DOHH2 (cell line): ENCODE measurements at regions not wholly inside any gene's neighbourhood (a gene's known extent, or its start where the extent isn't known, plus 50 kb on each side); places are given as distances from the start of the nearest gene placed in this dataset.

Experiments
- EZH2phosphoT487 ChIP-seq: fragments of 200-600 bp; sonication (generic); IDR thresholded peaks from 2 replicates; pipeline ENCODE4 v1.6.1; 2017; ENCODE audit warnings: borderline replicate concordance, mild to moderate bottlenecking, antibody characterized with exemption, low read length, moderate library complexity, mixed read lengths
- TF ChIP-seq, protein P1 (sequence below): fragments of 200-600 bp; sonication (generic); IDR thresholded peaks from one replicate; pipeline ENCODE4 v1.5.1; 2014; ENCODE audit warnings: antibody characterized with exemption, mild to moderate bottlenecking, low read depth, low read length; ENCODE audit not compliant: poor library complexity, severe bottlenecking

DNA sequence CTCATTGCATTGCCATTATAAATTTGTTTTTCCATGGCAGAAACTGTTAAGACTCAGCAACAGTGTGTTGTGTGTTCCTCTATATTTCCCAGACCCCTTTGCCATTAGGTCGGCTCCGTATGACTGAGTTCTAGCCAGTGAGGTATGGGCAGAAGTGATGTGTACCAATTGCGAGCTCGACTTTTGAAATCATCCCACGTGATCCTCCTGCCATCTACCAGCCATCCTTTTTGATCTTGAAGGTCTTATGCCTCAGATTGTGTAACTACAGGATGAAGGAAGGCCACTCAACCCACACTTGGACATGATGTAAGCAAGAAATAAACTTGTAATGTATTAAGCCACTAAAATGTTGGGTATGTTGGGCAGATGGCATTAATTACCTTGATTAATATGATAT, 562.3 kb downstream of the PDCD6IP start:
- TF ChIP-seq, protein P1, sequence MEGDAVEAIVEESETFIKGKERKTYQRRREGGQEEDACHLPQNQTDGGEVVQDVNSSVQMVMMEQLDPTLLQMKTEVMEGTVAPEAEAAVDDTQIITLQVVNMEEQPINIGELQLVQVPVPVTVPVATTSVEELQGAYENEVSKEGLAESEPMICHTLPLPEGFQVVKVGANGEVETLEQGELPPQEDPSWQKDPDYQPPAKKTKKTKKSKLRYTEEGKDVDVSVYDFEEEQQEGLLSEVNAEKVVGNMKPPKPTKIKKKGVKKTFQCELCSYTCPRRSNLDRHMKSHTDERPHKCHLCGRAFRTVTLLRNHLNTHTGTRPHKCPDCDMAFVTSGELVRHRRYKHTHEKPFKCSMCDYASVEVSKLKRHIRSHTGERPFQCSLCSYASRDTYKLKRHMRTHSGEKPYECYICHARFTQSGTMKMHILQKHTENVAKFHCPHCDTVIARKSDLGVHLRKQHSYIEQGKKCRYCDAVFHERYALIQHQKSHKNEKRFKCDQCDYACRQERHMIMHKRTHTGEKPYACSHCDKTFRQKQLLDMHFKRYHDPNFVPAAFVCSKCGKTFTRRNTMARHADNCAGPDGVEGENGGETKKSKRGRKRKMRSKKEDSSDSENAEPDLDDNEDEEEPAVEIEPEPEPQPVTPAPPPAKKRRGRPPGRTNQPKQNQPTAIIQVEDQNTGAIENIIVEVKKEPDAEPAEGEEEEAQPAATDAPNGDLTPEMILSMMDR = no peak
- no peak for TF ChIP-seq EZH2phosphoT487
